Forelimb muscle (tissue), 1 donor: ENCODE measurements at regions not wholly inside any gene's neighbourhood (a gene's known extent, or its start where the extent isn't known, plus 50 kb on each side); places are given as distances from the start of the nearest gene placed in this dataset.

ENCODE experiments used
- DNase-seq: peaks from one replicate; pipeline ENCODE4 v3.0.0-alpha.2; 2013; ENCODE audit warnings: low read depth

DNA sequence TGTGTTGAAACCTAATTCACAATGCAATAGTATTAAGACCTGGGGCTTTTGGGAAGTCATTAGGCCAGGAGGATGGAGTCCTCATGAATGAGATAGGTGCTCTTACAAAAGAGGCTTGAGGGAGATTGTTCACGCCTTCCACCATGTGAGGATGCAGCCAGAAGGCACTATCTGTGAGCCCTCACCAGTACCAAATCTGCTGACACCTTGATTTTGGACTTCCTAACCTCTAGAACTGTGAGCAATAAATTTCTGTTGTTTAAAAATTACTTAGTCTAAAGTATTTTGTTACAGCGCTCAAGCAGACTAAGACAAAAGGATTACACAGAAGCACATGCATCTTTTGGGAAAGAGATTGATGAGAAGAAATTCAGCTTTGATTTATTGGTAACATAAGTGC is 232.9 kb upstream of the NR4A3 start:
- DNase-seq = no peak

DNA sequence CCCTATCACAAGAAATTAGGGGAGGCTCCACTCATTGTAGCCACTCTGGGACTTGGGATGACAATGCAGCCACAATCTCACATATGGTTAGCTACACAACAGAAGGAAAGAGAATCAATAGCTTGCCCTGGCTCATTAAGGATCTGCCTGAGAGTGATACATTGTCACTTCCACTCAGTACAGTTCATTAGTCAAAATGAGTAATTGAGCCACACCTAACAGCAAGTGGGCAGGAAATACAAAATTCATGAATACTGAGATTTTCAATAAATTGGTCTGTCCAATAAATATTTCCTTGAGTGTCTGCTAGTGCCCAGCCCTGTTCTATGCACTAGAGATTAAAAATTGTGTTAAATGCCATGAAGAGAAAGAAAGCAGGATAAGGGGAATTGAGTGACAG is 231.3 kb upstream of the NR4A3 start:
- no peak for DNase-seq

DNA sequence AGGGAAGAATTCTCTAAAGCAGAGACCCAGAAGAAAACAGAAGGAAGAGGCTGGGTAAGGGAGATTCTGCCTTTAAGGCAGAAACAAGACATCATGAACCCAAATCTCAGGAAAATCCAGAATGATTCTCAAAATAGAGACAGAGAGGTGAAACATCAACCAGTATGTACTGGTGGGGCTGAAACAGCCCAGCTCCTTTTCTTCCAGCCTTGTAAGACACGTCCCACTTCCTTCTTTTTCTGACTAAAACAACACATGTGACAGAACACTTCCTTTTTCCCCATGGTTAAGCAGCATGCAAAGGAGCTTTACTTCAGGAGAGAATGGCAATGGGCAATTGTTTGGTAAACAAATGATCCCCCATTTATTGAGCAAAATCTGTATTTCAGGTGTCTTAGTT is 230.8 kb upstream of the NR4A3 start:
- no peak for DNase-seq

DNA sequence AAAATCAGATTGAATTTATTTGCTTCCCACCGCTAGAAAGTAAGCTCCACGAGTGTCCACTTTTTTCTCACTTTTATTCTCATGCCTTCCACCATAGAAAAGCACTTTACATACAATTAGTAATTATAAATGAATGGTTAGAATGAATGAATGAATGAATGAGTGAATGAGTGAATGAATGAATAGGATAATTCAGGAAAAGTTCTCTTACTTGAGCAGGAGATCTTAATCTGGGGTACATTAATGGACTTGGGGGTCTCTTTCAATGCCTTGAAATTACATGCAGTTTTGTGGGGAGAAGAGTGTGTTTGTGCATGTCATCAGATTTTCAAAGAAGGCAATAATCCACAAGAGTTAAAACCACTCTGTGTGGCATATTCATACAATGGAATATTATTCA is 229.9 kb upstream of the NR4A3 start:
- DNase-seq = no peak

DNA sequence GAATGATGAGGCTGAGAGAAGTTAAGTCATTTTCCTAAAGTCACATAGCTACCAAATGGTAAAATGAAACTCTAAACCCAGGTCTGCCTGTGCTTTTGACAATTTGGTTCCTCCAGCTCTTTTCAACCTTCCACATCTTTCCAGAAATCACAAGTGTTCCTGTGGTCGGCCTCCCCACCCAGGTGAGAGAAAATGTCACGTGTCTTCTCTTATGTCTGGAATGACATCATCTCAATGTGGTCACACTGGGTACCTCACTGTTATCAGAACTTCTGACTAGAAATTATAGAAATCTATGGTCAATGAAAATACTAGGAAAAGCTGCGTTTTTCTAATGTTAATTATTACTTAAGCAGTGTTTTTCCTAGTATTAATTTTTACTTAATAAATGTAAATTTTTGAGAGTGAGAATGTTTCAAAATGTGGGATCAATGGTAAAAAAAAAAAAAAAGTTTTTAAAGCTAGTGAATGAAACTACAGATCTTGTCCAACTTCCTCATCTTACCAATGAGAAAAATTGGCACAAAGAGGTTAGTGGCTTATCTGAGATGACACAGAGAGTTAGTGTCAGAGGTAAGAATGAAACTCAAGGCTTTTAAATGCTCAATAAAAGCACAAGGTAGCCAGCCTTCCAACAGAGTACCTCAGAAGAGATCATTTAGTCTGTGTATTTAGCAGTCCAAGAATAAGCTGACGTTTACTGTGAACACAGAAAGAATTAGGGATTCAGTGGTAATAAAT is 228.7 kb upstream of the NR4A3 start:
- no peak for DNase-seq

DNA sequence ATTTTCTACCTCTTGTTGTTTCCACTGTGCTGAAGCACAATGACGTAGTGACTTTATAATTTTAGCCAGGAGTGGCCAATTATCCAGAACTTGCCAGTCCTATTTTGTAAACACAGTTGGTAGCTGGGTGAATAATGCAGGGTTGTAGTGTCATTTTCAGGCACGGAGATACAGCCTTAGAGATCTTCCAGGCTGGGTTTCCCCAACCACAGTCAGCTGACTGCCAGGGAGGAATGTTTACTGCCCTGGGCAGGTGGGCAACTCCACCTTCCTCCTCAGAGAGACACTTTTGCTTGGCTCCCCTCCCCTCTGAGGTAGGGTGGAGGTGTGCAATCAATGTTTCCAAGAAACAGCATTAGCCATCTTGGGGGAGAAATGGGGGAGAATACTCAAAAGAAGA is 228.1 kb upstream of the NR4A3 start:
- DNase-seq = no peak

GRCh38 chr9:99594056-99594780 is 227.5 kb upstream of the NR4A3 start:
- no peak for DNase-seq

- no peak for DNase-seq
Observed at GRCh38 chr9:99595796-99596195, 225.9 kb upstream of the NR4A3 start.

DNA sequence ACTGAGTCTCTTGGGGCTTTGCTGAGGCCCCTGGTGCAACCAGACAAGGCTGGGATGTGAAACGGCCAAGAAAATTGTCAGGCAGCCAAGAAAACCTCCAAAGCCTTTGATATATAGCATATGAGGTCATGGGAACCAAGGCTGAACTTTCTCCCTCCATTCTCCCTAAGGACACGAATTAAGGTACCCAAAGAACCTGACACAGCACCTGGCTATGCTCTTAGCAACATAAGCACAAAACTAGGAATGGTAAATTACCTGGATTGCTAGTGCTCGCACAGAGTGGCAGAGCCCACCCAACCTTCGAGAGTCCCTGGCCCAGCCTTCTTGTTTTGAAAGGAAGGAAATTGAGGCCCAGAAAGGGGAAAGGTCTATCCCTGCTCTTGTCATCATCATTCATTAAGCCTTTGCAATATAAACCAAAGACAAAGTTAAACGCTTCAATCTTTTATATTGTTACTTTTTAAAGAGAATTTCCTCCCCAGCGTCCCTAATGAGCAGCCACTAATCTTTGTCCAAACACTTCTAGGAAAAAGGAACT is 220.0 kb upstream of the NR4A3 start:
- DNase-seq = no peak

GRCh38 chr9:99602854-99603253 is 218.8 kb upstream of the NR4A3 start:
- DNase-seq = no peak

DNA sequence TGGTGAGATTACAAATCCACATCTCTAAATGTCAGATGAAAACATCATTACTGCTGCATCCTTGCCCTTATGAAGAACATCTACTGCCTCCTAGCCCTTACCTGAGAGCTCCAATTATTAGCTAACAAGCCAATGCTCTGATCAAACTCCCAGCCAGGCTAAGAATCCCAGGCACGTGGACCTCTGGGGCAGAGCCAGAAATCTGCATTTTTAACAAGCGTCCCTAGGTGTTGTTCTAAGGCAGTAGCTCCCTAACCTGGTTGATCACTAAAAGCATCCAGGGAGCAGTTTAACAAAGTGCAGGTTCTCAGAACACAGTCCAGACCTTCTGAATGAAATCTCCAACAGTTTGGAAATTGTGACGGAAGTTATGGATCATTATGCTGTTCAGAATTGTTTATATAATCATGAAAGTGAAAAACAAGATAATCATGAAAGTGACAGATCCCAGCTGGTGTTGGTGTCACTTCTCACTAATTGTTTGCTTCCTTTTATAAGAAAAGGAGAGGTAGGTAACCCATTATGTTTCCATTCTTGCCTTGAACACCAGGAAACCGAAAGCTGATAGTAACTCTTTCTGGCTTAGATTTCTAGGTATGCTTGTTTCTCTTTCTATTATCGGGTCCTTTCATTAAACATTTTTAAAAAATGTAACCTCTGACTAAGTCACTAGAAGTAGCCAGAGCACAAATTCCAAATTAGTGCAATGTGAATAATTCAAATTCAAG is 216.5 kb upstream of the NR4A3 start:
- DNase-seq = no peak

GRCh38 chr9:99606296-99606695 is 215.4 kb upstream of the NR4A3 start:
- no peak for DNase-seq

- no peak for DNase-seq
Observed at GRCh38 chr9:99606957-99607356, 214.7 kb upstream of the NR4A3 start.

GRCh38 chr9:99607842-99608448 is 213.7 kb upstream of the NR4A3 start:
- no peak for DNase-seq

- no peak for DNase-seq
Observed at GRCh38 chr9:99614341-99614740, 207.3 kb upstream of the NR4A3 start.

GRCh38 chr9:99621040-99621439 is 200.6 kb upstream of the NR4A3 start:
- DNase-seq = no peak

GRCh38 chr9:99622679-99623078 is 199.0 kb upstream of the NR4A3 start:
- no peak for DNase-seq

- DNase-seq = no peak
Observed at GRCh38 chr9:99623780-99624364, 197.8 kb upstream of the NR4A3 start.

- DNase-seq = no peak
Observed at GRCh38 chr9:99624499-99625233, 197.0 kb upstream of the NR4A3 start.

- no peak for DNase-seq
Observed at GRCh38 chr9:99626426-99626825, 195.3 kb upstream of the NR4A3 start.

DNA sequence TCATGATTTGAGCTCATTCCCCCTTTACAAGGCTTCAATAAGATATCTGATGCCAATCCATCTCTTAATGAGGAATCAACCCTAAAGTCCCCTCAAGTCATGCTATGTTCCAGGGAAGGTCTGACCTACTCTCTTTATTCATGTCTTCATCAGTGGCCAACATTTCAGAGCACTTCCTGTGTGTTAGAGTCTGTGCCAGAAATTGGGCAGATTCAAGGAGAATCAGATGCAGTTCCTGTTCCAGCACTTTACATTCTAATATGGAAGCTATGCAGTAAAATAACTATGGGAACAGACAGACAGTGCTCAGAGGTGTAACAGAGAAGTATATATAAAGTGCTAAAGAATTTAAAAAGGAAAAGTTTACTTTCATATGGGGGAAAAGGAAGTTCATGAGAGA is 193.4 kb upstream of the NR4A3 start:
- DNase-seq = no peak
